Keratinocyte (primary cell): ENCODE measurements at regions not wholly inside any gene's neighbourhood (a gene's known extent, or its start where the extent isn't known, plus 50 kb on each side); places are given as distances from the start of the nearest gene placed in this dataset.

Experiments used
- EZH2 ChIP-seq: IDR thresholded peaks from one replicate; pipeline ENCODE4 v1.6.1; 2012; ENCODE audit warnings: inconsistent platforms, mild to moderate bottlenecking, low read length, moderate library complexity
- TF ChIP-seq, protein P1 (sequence below), 3 experiments: IDR thresholded peaks in 1 of 3; conservative IDR thresholded peaks in 1 of 3; optimal IDR thresholded peaks in 1 of 3; 2 replicates in 2 of 3; 3 replicates in 1 of 3; pipeline versions ENCODE3 to v1.5.1; 2011; ENCODE audit warnings: low read length in 3 of 3, mild to moderate bottlenecking in 3 of 3, moderate library complexity in 2 of 3, control low read depth in 1 of 3, inconsistent platforms in 1 of 3; ENCODE audit not compliant: insufficient read depth in 2 of 3; ENCODE audit errors: extremely low read depth in 1 of 3

DNA sequence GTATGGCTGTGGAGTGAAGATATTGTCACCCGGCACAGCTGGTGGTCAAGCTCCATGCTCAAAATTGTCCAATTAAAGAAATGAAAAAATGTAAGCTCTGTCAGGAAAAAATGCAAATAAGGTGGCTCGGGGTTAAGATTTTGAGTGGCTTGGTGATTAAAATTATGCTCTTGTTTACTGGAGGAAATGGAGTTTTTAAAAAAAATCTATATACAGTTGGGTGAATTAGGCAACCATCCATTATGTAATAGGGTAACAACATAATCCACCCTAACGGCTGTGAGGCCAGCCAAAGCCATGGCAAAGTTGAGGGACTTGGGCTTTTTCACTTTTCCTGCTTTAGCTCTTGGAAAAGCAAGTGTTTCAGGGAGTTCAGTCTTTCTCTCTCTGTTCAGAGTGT, 260.8 kb upstream of the HABP2 start:
- TF ChIP-seq, protein P1, sequence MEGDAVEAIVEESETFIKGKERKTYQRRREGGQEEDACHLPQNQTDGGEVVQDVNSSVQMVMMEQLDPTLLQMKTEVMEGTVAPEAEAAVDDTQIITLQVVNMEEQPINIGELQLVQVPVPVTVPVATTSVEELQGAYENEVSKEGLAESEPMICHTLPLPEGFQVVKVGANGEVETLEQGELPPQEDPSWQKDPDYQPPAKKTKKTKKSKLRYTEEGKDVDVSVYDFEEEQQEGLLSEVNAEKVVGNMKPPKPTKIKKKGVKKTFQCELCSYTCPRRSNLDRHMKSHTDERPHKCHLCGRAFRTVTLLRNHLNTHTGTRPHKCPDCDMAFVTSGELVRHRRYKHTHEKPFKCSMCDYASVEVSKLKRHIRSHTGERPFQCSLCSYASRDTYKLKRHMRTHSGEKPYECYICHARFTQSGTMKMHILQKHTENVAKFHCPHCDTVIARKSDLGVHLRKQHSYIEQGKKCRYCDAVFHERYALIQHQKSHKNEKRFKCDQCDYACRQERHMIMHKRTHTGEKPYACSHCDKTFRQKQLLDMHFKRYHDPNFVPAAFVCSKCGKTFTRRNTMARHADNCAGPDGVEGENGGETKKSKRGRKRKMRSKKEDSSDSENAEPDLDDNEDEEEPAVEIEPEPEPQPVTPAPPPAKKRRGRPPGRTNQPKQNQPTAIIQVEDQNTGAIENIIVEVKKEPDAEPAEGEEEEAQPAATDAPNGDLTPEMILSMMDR (optimal IDR thresholded peaks at IDR 0.05 in 1 of 3, IDR thresholded peaks at IDR 0.05 in 1 of 3, conservative IDR thresholded peaks at IDR 0.05 in 1 of 3; ENCODE audit: extremely low read depth in 1 of 3, insufficient read depth in 2 of 3, low read length in 3 of 3), result no peak
- no peak for TF ChIP-seq EZH2
